OCI-LY7 (cell line): ENCODE measurements at regions not wholly inside any gene's neighbourhood (a gene's known extent, or its start where the extent isn't known, plus 50 kb on each side); places are given as distances from the start of the nearest gene placed in this dataset.

Experiments
- BruUV-seq: library from RNA; stranded (reverse); fragments of 400-500 nt; replicated peaks from 2 replicates; lab custom pipeline; 2021; lab: Mats Ljungman, UMichigan
- CTCF ChIA-PET: fragments of 300-600 bp; sonication (Branson Sonifier 250); formaldehyde crosslinking; loops from one replicate; lab custom pipeline; 2022; ENCODE audit warnings: antibody characterized with exemption; ENCODE audit not compliant: unreplicated experiment; lab: Charles Lee
- POLR2A ChIA-PET: fragments of 300-600 bp; sonication (Branson Sonifier 250); formaldehyde crosslinking; loops from one replicate; lab custom pipeline; 2022; ENCODE audit warnings: antibody characterized with exemption; lab: Charles Lee
- DNase-seq: peaks from one replicate; pipeline ENCODE4 v3.0.0-alpha.2; 2015; ENCODE audit warnings: low spot score
- H2AFZ ChIP-seq: fragments of 200-600 bp; sonication (generic), shearing (Covaris generic); 2 replicates; pipeline ENCODE4 v1.6.1; 2014; ENCODE audit warnings: mild to moderate bottlenecking, antibody characterized with exemption, low read length, moderate library complexity
- H3K27ac ChIP-seq: fragments of 200-600 bp; sonication (generic); 2 replicates; pipeline ENCODE4 v1.5.1; 2014; ENCODE audit warnings: mixed run types, low read depth, mild to moderate bottlenecking, moderate library complexity, low read length, inconsistent platforms; ENCODE audit not compliant: poor library complexity, severe bottlenecking
- H3K36me3 ChIP-seq: fragments of 200-600 bp; sonication (generic); 2 replicates; pipeline ENCODE4 v1.6.1; 2014; ENCODE audit warnings: mild to moderate bottlenecking, antibody characterized with exemption, low read length, moderate library complexity, mixed read lengths; ENCODE audit not compliant: insufficient read depth
- H3K4me1 ChIP-seq: fragments of 200-600 bp; sonication (generic); 2 replicates; pipeline ENCODE4 v1.5.1; 2014; ENCODE audit warnings: mild to moderate bottlenecking, low read length; ENCODE audit not compliant: insufficient read depth, poor library complexity, severe bottlenecking
- H3K4me2 ChIP-seq: fragments of 200-600 bp; sonication (generic); 2 replicates; pipeline ENCODE4 v1.6.1; 2014; ENCODE audit warnings: mild to moderate bottlenecking, low read length
- H3K4me3 ChIP-seq: fragments of 200-600 bp; sonication (generic); 2 replicates; pipeline ENCODE4 v1.5.1; 2014; ENCODE audit warnings: mild to moderate bottlenecking, low read depth, low read length; ENCODE audit not compliant: poor library complexity, severe bottlenecking
- H3K79me2 ChIP-seq: fragments of 200-600 bp; sonication (generic); 2 replicates; pipeline ENCODE4 v1.6.1; 2016; ENCODE audit warnings: low read depth, mild to moderate bottlenecking, low read length, moderate library complexity, mixed read lengths; ENCODE audit not compliant: insufficient read depth
- H3K9me2 ChIP-seq: fragments of 200-600 bp; sonication (generic); 2 replicates; pipeline ENCODE4 v1.6.1; 2016; ENCODE audit warnings: mild to moderate bottlenecking, low read length, mixed read lengths; ENCODE audit not compliant: insufficient read depth
- H3K9me3 ChIP-seq: fragments of 200-600 bp; sonication (generic); 2 replicates; pipeline ENCODE4 v1.6.1; 2014; ENCODE audit warnings: mild to moderate bottlenecking, mixed run types, low read length, mixed read lengths
- H4K20me1 ChIP-seq: fragments of 200-600 bp; sonication (generic); 2 replicates; pipeline ENCODE4 v1.6.1; 2014; ENCODE audit warnings: mild to moderate bottlenecking, antibody characterized with exemption, low read length, moderate library complexity, mixed read lengths; ENCODE audit not compliant: insufficient read depth
- EZH2phosphoT487 ChIP-seq: fragments of 200-600 bp; sonication (generic); IDR thresholded peaks from 2 replicates; pipeline ENCODE4 v1.6.1; 2018; ENCODE audit warnings: low read depth, borderline replicate concordance, mild to moderate bottlenecking, mixed run types, antibody characterized with exemption, low read length, moderate library complexity, mixed read lengths
- intact Hi-C: fragments of 100-400 bp; cut with micrococcal nuclease; formaldehyde crosslinking; loops from one replicate; pipeline ENCODE4 v1.10.0; 2022; ENCODE audit not compliant: unreplicated experiment
- TF ChIP-seq, protein P1 (sequence below): fragments of 200-600 bp; sonication (generic); conservative IDR thresholded peaks from 2 replicates; pipeline ENCODE4 v1.5.1; 2014; ENCODE audit warnings: mild to moderate bottlenecking, antibody characterized with exemption, low read length, moderate library complexity, mixed read lengths

DNA sequence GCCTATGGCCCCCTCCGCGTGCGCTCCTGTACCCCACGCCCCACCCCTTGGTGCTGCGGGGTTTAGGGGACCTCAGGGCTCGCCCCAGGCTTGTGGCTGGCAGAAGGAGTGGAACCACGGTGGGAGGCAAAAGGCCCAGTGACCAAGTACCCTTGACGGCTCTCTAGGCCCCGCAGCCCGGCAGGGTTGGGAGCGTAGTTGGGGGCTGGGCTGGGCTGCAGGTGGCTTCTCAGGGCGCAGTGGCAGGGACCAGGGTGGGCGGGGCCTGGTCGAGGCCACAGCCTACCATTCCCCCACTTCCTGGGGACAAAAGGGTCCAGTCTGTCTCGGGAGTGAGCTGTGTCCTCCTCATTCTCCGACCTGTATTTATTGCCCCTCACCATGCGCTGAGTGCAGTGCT lies 124.9 kb downstream of the RBFOX3 start:
- H3K79me2 ChIP-seq = no peaks in the 10 kb centered on the region
- DNase-seq = no peak
- no TSS peak for BruUV-seq
- no peak overlapping the region for H3K4me3 ChIP-seq
- no peaks in the 10 kb centered on the region for H3K9me3 ChIP-seq
- H3K4me2 ChIP-seq = no peak overlapping the region
- no peaks in the 10 kb centered on the region; the same call in 1 of the 2 replicates for H4K20me1 ChIP-seq
- no peaks in the 10 kb centered on the region for H3K4me1 ChIP-seq
- no peak overlapping the region for H2AFZ ChIP-seq
- TF ChIP-seq, protein P1, sequence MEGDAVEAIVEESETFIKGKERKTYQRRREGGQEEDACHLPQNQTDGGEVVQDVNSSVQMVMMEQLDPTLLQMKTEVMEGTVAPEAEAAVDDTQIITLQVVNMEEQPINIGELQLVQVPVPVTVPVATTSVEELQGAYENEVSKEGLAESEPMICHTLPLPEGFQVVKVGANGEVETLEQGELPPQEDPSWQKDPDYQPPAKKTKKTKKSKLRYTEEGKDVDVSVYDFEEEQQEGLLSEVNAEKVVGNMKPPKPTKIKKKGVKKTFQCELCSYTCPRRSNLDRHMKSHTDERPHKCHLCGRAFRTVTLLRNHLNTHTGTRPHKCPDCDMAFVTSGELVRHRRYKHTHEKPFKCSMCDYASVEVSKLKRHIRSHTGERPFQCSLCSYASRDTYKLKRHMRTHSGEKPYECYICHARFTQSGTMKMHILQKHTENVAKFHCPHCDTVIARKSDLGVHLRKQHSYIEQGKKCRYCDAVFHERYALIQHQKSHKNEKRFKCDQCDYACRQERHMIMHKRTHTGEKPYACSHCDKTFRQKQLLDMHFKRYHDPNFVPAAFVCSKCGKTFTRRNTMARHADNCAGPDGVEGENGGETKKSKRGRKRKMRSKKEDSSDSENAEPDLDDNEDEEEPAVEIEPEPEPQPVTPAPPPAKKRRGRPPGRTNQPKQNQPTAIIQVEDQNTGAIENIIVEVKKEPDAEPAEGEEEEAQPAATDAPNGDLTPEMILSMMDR = no peak
- no peak for TF ChIP-seq EZH2phosphoT487
- ChIA-PET CTCF (no interaction called here), POLR2A (no interaction called here)
- no peaks in the 10 kb centered on the region for H3K36me3 ChIP-seq
- H3K9me2 ChIP-seq = no peaks in the 10 kb centered on the region
- no peak overlapping the region for H3K27ac ChIP-seq
- intact Hi-C loops = no loop called here

DNA sequence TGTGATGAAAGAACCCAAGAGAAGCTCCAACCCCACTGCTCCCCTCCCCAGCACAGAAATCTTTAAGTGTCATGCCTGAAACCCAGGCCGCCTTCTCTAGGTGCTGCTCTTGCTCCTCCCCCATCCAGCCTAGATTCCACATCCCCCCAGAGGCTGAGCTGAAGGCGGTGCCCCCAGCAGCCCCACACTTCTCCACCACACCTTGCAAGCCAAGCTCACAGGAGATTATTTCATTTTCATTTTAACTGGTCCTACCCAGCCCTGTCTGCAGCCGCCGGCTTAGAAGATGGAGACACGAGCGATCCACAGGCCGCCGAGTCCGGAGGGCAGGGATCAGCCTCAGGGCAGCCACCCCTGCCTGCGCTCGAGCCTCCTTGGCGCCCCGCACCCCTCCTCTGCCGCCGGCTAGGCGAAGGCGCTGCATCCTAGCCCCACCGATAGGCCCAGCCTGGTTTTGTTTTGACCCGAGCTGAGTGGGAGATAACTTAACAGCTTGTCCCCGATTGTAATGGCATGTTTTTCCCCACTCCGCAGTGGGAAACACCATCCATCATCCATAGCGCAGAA lies 125.3 kb downstream of the RBFOX3 start:
- TF ChIP-seq EZH2phosphoT487 = no peak
- TF ChIP-seq, protein P1 = no peak
- no peak for DNase-seq
- BruUV-seq = no TSS peak
- no peaks in the 10 kb centered on the region for H3K9me3 ChIP-seq
- no peak overlapping the region for H3K4me3 ChIP-seq
- no peak overlapping the region for H3K4me2 ChIP-seq
- no peaks in the 10 kb centered on the region for H3K79me2 ChIP-seq
- H3K36me3 ChIP-seq = no peaks in the 10 kb centered on the region
- H2AFZ ChIP-seq = no peak overlapping the region
- ChIA-PET POLR2A (no interaction called here), CTCF (no interaction called here)
- no peaks in the 10 kb centered on the region; the same call in 1 of the 2 replicates for H4K20me1 ChIP-seq
- H3K9me2 ChIP-seq = no peaks in the 10 kb centered on the region
- H3K4me1 ChIP-seq = no peaks in the 10 kb centered on the region
- H3K27ac ChIP-seq = no peak overlapping the region
- intact Hi-C loops = no loop called here

DNA sequence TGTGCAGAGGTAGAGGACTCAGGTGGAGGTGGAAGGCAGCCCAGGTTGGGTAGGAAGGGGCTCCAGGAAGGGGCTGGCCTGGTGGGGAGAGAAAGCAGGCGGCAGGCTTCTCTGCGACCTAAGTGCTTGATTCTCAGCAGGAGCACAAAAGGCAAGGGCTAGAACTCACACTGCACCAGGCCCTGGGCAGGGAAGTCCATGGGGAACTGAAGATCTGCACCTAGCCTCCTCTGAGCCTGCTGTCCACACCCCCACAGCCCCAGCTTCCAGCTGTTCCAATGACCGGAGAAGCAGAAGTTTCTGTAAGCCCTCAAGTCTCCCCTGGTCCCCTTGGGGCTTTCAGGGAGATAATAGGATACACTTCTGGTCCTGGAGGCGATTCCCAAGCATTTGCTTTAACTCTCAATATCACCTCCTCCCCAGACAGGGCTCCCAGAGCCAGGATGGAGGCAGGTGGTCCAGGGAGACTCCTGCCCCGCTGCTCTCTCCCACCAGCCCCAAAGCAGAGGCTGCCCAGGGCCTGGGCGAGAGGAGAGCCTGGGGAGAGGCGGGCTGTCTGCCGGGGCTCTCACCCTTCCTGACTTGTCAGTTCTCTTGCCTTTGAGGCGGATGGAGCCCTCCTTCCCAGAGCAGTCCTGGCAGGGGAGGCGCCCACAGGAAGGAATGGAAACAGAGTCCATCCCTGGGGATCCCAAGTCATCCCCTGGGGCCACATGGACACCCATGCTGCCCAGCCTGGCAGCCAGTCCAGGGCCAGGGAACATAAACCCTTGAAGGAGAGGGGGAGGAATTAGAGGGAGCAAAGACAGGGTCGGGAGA lies 126.0 kb downstream of the RBFOX3 start:
- Histone ChIP-seq H3K4me3 (no peak overlapping the region), H3K4me2 (no peak overlapping the region), H3K36me3 (no peaks in the 10 kb centered on the region), H2AFZ (no peak overlapping the region), H4K20me1 (no peaks in the 10 kb centered on the region; the same call in 1 of the 2 replicates), H3K4me1 (no peaks in the 10 kb centered on the region), H3K9me2 (no peaks in the 10 kb centered on the region), H3K79me2 (no peaks in the 10 kb centered on the region), H3K27ac (no peak overlapping the region), H3K9me3 (no peaks in the 10 kb centered on the region)
- BruUV-seq = no TSS peak
- TF ChIP-seq, protein P1 = no peak
- TF ChIP-seq EZH2phosphoT487 = no peak
- intact Hi-C loops = no loop called here
- ChIA-PET POLR2A (no interaction called here), CTCF (no interaction called here)
- DNase-seq = no peak
